ENCODE measurements at regions not wholly inside any gene's neighbourhood (a gene's known extent, or its start where the extent isn't known, plus 50 kb on each side); places are given as distances from the start of the nearest gene placed in this dataset.

GRCh38 chr2:120855855-120856405 lies 120.3 kb downstream of the GLI2 start:
- TF ChIP-seq CTCF (IDR thresholded peaks at IDR 0.05) (no peak), POLR2A (IDR thresholded peaks at IDR 0.05) (no peak)
